ENCODE measurements at regions not wholly inside any gene's neighbourhood (a gene's known extent, or its start where the extent isn't known, plus 50 kb on each side); places are given as distances from the start of the nearest gene placed in this dataset.

GRCh38 chr7:34211018-34211417, 305.7 kb downstream of the BMPER start:
- TF ChIP-seq CTCF (conservative IDR thresholded peaks at IDR 0.05; ENCODE audit: low read depth, low read length) (no peak), EZH2 (IDR thresholded peaks at IDR 0.05; ENCODE audit: borderline replicate concordance, low read depth, low read length, poor library complexity, severe bottlenecking) (no peak)

All from A673 (cell line).